HepG2 (cell line): ENCODE measurements at regions not wholly inside any gene's neighbourhood (a gene's known extent, or its start where the extent isn't known, plus 50 kb on each side); places are given as distances from the start of the nearest gene placed in this dataset.

ENCODE experiments used
- ATAC-seq: fragments of 200-7000 bp; cut with Tn5 transposase; 3 replicates; pipeline ENCODE4 v1.9.1; 2020; ENCODE audit warnings: mild to moderate bottlenecking, moderate library complexity
- BruUV-seq: library from RNA; stranded (reverse); fragments of 400-500 nt; replicated peaks from 2 replicates; lab custom pipeline; 2021; lab: Mats Ljungman, UMichigan
- CTCF ChIA-PET: fragments of 300-600 bp; formaldehyde crosslinking; extraction: SDS; loops from one replicate; lab custom pipeline; 2021; ENCODE audit warnings: low total read pairs, inconsistent platforms, low intra/inter-chr PET ratio; lab: Yijun Ruan, JAX
- POLR2A ChIA-PET: fragments of 350-600 bp; sonication (Branson Sonifier 250); formaldehyde crosslinking; loops from one replicate; lab custom pipeline; 2020; ENCODE audit warnings: antibody characterized with exemption, inconsistent platforms; lab: Yijun Ruan, JAX
- DNase-seq: peaks from one replicate; pipeline ENCODE4 v3.0.0-alpha.2; 2015; ENCODE audit warnings: low spot score
- FAIRE-seq: peaks from 3 replicates; lab custom pipeline; 2011; peaks lifted over from hg19 to GRCh38; lab: Jason Lieb, UNC
- H2AFZ ChIP-seq: one replicate; pipeline ENCODE4 v1.6.1; 2011; ENCODE audit warnings: low read length, inconsistent platforms
- H3K27ac ChIP-seq: fragments of 300-600 bp; 3 replicates; pipeline ENCODE4 v1.8.0; 2011; ENCODE audit warnings: mixed run types, mild to moderate bottlenecking, mixed read lengths, low read length, inconsistent platforms; ENCODE audit not compliant: insufficient read depth; ENCODE audit errors: extremely low read length
- H3K27me3 ChIP-seq, 2 experiments: fragments of 200-600 bp in 1 of 2; 2 replicates in 1 of 2; 3 replicates in 1 of 2; pipeline versions ENCODE4 v1.6.0 to v1.8.0; 2011; ENCODE audit warnings: low read length in 2 of 2, mild to moderate bottlenecking in 2 of 2, moderate library complexity in 2 of 2, inconsistent platforms in 1 of 2; ENCODE audit not compliant: insufficient read depth in 2 of 2, control insufficient read depth in 1 of 2
- H3K36me3 ChIP-seq, 2 experiments: fragments of 200-600 bp in 1 of 2; replicated peaks in 1 of 2; 2 replicates in 1 of 2; 3 replicates in 1 of 2; pipeline versions ENCODE4 v1.5.1 to v1.8.0; 2011; ENCODE audit warnings: low read length in 2 of 2, inconsistent platforms in 1 of 2; ENCODE audit not compliant: insufficient read depth in 2 of 2, control insufficient read depth in 1 of 2
- H3K4me1 ChIP-seq: 2 replicates; pipeline ENCODE4 v1.5.1; 2012; ENCODE audit warnings: low read length, inconsistent platforms; ENCODE audit not compliant: insufficient read depth
- H3K4me2 ChIP-seq: 2 replicates; pipeline ENCODE4 v1.6.0; 2011; ENCODE audit warnings: low read depth, low read length, inconsistent platforms
- H3K4me3 ChIP-seq, 3 experiments: fragments of 200-600 bp in 1 of 3; sonication (generic), shearing (Covaris generic) in 1 of 3; replicated peaks in 1 of 3; 2 replicates each; pipeline ENCODE4 v1.5.1; 2011 to 2016; ENCODE audit warnings: low read length in 3 of 3, inconsistent platforms in 2 of 3, low read depth in 2 of 3, mild to moderate bottlenecking in 2 of 3, control low read depth in 1 of 3, mixed read lengths in 1 of 3; ENCODE audit not compliant: insufficient read depth in 1 of 3
- H3K79me2 ChIP-seq: one replicate; pipeline ENCODE4 v1.6.1; 2011; ENCODE audit warnings: low read length, inconsistent platforms; ENCODE audit not compliant: insufficient read depth
- H3K9ac ChIP-seq: 2 replicates; pipeline ENCODE4 v1.6.0; 2011; ENCODE audit warnings: mild to moderate bottlenecking, low read depth, low read length, inconsistent platforms; ENCODE audit not compliant: insufficient read depth
- H3K9me3 ChIP-seq: 2 replicates; pipeline ENCODE4 v1.5.1; 2012; ENCODE audit warnings: mild to moderate bottlenecking, low read length
- H4K20me1 ChIP-seq: 2 replicates; pipeline ENCODE4 v1.6.0; 2011; ENCODE audit warnings: inconsistent platforms, mild to moderate bottlenecking, low read length, moderate library complexity; ENCODE audit not compliant: insufficient read depth
- MATR3 ChIP-seq: sonication (generic); formaldehyde crosslinking; IDR thresholded peaks from 2 replicates; pipeline ENCODE4 v1.4.0; 2020; ENCODE audit warnings: missing genetic modification reagents
- MTF2 ChIP-seq: sonication (generic); formaldehyde crosslinking; IDR thresholded peaks from 2 replicates; pipeline ENCODE4 v1.5.0; 2020; ENCODE audit warnings: missing genetic modification reagents, borderline replicate concordance
- ZNF550 ChIP-seq: sonication (generic); formaldehyde crosslinking; IDR thresholded peaks from 2 replicates; pipeline ENCODE4 v1.4.0; 2020; ENCODE audit warnings: mild to moderate bottlenecking, missing genetic modification reagents, borderline replicate concordance
- ZNF724P ChIP-seq: sonication (generic); formaldehyde crosslinking; IDR thresholded peaks from 2 replicates; pipeline ENCODE4 v1.8.0; 2022; ENCODE audit warnings: missing genetic modification reagents, borderline replicate concordance
- ZNF83 ChIP-seq: sonication (generic); formaldehyde crosslinking; IDR thresholded peaks from 2 replicates; pipeline ENCODE4 v1.4.0; 2020; ENCODE audit warnings: missing genetic modification reagents, mild to moderate bottlenecking, borderline replicate concordance
- WGBS: methylation state at CpG from one replicate; pipeline ENCODE4 v1.1.6; 2017; ENCODE audit warnings: low lambda C conversion rate; 5-methylcytosine and 5-hydroxymethylcytosine counted together
- in situ Hi-C: cut with HindIII; loops from 2 replicates; pipeline ENCODE4 v1.10.0; 2017; ENCODE audit warnings: low pct_unique_long_range_greater_than_20kb; ENCODE audit not compliant: extremely low pct_ligation_motif_present
- intact Hi-C: fragments of 100-400 bp; cut with micrococcal nuclease; formaldehyde crosslinking; loops from one replicate; pipeline ENCODE4 v1.10.0; 2022; ENCODE audit not compliant: unreplicated experiment
- TF ChIP-seq, protein P1 (sequence below): sonication (generic); formaldehyde crosslinking; conservative IDR thresholded peaks from 2 replicates; pipeline ENCODE4 v1.8.1; 2023; ENCODE audit warnings: missing genetic modification reagents
- TF ChIP-seq, protein P2 (sequence below): sonication (generic); formaldehyde crosslinking; conservative IDR thresholded peaks from 2 replicates; pipeline ENCODE4 v1.4.0; 2020; ENCODE audit warnings: missing genetic modification reagents
- TF ChIP-seq, protein P3 (sequence below): sonication (generic); formaldehyde crosslinking; IDR thresholded peaks from 2 replicates; pipeline ENCODE4 v1.8.1; 2023; ENCODE audit warnings: mild to moderate bottlenecking, missing genetic modification reagents
- TF ChIP-seq, protein P4 (sequence below): sonication (generic); formaldehyde crosslinking; IDR thresholded peaks from 2 replicates; pipeline ENCODE4 v1.4.0; 2020; ENCODE audit warnings: missing genetic modification reagents, borderline replicate concordance

DNA sequence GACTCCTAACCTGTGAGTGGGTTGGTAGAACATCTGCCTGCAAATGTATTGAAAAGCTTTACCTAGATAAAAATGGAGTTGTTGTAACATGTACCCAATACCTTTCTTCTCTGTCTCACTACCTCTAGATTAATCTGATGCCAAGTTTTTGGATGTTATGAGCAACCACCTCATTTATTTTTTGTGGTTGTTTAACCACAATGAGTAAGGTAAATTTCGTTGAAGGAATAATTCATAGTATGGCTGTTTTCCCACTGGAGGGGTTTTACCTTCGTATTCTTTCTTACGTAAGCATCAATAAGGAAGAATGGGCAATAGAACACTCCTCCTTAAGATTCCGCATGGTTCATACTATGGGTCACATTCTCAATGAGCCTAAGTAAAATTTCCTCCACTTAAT, 165.4 kb downstream of the CDH26 start (continued):
- TF ChIP-seq ZNF83 = no peak
- TF ChIP-seq ZNF550 = no peak
- TF ChIP-seq, protein P1, sequence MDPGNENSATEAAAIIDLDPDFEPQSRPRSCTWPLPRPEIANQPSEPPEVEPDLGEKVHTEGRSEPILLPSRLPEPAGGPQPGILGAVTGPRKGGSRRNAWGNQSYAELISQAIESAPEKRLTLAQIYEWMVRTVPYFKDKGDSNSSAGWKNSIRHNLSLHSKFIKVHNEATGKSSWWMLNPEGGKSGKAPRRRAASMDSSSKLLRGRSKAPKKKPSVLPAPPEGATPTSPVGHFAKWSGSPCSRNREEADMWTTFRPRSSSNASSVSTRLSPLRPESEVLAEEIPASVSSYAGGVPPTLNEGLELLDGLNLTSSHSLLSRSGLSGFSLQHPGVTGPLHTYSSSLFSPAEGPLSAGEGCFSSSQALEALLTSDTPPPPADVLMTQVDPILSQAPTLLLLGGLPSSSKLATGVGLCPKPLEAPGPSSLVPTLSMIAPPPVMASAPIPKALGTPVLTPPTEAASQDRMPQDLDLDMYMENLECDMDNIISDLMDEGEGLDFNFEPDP (CRISPR knock-in tag) = no peak
- TF ChIP-seq, protein P2, sequence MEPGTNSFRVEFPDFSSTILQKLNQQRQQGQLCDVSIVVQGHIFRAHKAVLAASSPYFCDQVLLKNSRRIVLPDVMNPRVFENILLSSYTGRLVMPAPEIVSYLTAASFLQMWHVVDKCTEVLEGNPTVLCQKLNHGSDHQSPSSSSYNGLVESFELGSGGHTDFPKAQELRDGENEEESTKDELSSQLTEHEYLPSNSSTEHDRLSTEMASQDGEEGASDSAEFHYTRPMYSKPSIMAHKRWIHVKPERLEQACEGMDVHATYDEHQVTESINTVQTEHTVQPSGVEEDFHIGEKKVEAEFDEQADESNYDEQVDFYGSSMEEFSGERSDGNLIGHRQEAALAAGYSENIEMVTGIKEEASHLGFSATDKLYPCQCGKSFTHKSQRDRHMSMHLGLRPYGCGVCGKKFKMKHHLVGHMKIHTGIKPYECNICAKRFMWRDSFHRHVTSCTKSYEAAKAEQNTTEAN (CRISPR knock-in tag) = no peak

DNA sequence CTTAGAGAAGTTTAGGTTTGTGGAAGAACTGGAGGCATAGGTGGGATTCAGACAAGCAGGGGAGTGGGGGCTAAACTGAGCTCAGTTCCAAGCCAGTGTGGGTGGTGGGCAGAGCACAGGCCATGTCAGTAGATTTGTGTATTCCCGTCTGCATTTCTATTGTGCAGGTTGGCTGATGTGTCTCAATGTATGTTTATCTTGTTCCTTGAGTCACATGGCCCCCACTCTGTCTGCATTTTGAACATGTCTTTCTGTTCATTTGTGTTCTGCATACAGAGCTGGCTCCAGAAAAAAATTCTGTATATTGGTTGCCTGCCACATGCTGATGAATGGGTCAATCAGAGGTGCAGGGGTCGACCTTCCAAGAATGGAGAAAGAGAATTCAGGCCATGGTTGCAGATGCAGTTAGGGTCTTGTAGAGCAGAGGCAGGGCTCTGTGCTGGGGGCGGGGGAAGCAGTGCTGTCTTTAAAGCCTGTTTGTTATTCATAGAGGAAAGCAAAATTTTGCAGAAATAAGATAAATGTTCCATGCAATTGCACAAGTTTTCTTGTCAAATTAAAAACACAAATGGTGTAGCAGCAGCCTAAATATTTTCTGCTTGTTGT, 166.7 kb downstream of the CDH26 start:
- Histone ChIP-seq H3K27me3 (no peaks in the 10 kb centered on the region), H4K20me1 (no peaks in the 10 kb centered on the region), H3K36me3 (no peaks in the 10 kb centered on the region), H3K9me3 (0 out of 2 replicates have a peak, but pooled peaks cover 4% of the 10 kb centered on the region), H3K4me1 (peaks cover 9% of the 10 kb centered on the region), H2AFZ (no peak overlapping the region), H3K9ac (no peak overlapping the region), H3K27ac (no peak overlapping the region), H3K79me2 (no peaks in the 10 kb centered on the region), H3K4me3 (no peak overlapping the region), H3K4me2 (no peak overlapping the region)
- ChIA-PET CTCF (no interaction called here), POLR2A (no interaction called here)
- 4% methylated on average over 3 of the region's 3 CpGs for WGBS
- TF ChIP-seq, protein P3, sequence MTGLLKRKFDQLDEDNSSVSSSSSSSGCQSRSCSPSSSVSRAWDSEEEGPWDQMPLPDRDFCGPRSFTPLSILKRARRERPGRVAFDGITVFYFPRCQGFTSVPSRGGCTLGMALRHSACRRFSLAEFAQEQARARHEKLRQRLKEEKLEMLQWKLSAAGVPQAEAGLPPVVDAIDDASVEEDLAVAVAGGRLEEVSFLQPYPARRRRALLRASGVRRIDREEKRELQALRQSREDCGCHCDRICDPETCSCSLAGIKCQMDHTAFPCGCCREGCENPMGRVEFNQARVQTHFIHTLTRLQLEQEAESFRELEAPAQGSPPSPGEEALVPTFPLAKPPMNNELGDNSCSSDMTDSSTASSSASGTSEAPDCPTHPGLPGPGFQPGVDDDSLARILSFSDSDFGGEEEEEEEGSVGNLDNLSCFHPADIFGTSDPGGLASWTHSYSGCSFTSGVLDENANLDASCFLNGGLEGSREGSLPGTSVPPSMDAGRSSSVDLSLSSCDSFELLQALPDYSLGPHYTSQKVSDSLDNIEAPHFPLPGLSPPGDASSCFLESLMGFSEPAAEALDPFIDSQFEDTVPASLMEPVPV (CRISPR knock-in tag) = no peak
- TF ChIP-seq, protein P4, sequence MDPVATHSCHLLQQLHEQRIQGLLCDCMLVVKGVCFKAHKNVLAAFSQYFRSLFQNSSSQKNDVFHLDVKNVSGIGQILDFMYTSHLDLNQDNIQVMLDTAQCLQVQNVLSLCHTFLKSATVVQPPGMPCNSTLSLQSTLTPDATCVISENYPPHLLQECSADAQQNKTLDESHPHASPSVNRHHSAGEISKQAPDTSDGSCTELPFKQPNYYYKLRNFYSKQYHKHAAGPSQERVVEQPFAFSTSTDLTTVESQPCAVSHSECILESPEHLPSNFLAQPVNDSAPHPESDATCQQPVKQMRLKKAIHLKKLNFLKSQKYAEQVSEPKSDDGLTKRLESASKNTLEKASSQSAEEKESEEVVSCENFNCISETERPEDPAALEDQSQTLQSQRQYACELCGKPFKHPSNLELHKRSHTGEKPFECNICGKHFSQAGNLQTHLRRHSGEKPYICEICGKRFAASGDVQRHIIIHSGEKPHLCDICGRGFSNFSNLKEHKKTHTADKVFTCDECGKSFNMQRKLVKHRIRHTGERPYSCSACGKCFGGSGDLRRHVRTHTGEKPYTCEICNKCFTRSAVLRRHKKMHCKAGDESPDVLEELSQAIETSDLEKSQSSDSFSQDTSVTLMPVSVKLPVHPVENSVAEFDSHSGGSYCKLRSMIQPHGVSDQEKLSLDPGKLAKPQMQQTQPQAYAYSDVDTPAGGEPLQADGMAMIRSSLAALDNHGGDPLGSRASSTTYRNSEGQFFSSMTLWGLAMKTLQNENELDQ (CRISPR knock-in tag) = no peak
- no peak for TF ChIP-seq MATR3 (CRISPR knock-in tag)
- no peak for TF ChIP-seq MTF2 (CRISPR knock-in tag)
- TF ChIP-seq ZNF724P (CRISPR knock-in tag) = no peak
- DNase-seq (no peak), FAIRE-seq (no peak), ATAC-seq (no peak)
- no TSS peak for BruUV-seq
- in situ Hi-C loops = no loop called here
- intact Hi-C loops = no loop called here
